HG02678 (cell line): ENCODE measurements at regions not wholly inside any gene's neighbourhood (a gene's known extent, or its start where the extent isn't known, plus 50 kb on each side); places are given as distances from the start of the nearest gene placed in this dataset.

Experiments used
- ATAC-seq: cut with Tn5 transposase; IDR thresholded peaks from one replicate; pipeline ENCODE4 v1.9.1; 2021; ENCODE audit warnings: mild to moderate bottlenecking, moderate library complexity; ENCODE audit not compliant: unreplicated experiment

DNA sequence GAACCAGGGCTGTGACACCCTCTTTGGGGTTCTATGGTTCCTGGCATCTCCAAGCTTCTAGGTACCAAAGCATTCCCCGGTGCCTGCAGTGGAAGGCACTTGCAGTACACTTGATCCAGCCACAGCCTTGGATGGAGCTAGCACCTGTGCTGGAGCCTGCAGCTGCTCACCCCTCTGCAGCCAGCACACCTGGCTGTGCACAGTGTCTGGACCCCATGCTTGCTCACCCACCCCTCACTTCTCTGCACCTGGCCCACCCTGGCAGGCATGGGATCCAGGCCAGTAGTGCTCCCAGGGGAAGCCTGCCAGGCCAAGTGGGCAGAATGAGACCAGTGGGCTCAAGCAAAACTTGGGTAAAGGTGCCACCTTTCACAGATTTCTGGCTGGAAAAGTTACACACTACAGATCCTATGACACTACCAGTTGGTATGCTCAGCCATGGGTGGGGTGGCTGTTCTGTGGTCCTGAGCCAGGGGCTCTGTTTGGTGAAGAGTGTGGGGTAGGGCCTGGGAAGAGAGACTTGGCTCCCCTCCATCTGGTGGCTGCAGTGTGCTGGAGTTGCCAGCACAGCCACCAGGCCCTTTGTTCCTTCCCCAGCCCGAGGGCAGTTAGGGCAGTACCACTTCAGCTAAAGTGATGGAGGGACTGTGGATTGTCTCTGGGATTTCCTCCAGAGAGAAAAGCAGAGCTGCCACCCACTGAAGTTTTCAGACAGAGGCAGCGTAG lies 157.8 kb upstream of the LRRC7 start:
- no peak for ATAC-seq

DNA sequence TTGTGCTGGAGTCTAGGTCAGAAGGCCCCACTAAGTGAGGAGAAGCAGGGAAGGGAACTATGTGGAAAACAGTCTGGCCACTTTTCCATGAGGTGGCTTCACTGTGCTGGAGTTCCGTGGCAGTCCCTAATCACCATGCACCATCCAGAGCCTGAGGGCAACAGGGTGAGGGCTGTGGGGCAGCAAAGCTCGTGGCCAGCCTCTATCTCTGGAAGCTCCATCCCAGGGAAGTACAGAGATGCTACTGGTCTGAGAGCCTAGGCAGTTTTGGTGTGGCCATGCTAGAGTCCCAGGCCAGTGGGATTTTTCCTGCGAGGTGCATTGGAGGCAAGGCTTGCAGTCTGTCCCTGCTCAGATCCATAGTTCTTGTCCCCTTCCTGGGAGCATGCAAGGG lies 157.3 kb upstream of the LRRC7 start:
- ATAC-seq, result no peak

DNA sequence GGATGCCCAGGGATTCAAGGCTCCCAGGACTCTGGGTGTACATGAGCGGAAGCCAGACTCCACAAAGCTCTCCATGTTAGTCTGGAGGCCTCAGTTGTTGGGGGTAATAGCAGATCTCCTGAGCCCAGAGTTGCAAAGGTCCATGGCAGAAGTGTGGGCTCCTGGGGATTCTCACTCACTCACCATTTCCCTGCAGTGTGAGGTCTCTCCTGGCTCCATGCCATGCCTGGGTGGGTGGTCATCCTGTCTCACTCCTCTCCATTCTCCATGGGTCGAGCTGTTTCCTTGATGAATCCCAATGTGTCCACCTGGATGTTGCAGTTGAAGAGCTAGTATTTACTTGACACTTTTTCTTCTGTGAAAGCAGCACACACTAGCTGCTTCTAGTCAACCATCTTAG lies 156.8 kb upstream of the LRRC7 start:
- no peak for ATAC-seq

DNA sequence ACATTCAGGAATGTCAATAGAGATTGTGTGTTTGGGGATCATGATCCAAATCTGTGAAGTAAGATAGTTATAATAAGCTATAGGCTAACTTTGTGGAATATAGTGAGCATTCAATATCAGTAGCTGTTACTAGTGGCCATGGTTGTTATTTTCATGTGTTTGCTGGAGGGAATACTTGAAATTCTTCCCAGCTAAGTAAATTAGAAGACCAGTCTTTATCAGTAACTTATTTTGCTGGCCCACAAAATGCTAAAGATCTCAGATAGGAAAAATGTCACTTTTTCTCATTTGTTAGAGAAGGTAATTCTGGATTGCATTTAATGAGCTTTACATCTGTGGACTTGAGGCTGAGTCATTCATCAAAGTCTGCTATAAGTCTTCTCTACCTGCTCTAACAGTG lies 156.1 kb upstream of the LRRC7 start:
- ATAC-seq, result no peak

DNA sequence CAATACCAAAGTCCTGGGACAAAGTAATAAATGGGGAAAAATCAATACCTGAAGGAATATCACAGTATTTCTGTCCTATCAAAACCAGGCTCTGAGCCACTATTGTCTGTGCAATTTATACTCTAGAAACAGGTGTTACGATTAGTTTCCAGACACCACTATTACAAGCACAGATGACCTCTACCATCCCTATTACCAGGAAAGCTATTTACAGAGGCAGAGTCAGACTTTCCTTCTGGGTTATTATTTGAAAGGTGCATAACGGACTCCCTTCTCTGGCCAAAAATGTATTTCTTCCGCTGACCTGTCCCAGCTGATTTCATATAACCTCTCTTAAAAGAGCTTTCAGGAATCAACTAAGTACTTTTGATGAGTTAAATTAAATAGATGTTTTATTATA lies 154.6 kb upstream of the LRRC7 start:
- no peak for ATAC-seq

DNA sequence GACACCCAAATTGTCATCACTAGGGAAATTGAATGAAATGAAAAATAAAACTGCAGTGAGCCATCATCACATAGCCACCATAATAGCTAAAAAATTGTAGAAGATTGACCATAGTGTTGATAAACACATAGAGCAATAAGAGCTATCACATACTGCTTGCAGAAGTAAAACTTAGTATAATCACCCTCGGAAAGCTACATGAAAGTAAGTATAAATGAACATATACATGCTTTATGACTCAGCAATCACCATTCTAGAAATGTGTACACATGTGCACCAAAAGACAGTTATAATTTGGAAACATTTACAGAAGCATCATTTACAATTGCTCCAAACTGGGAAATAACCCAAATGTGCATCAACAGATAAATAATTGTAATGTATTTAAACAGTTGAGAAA lies 153.1 kb upstream of the LRRC7 start:
- no peak for ATAC-seq

DNA sequence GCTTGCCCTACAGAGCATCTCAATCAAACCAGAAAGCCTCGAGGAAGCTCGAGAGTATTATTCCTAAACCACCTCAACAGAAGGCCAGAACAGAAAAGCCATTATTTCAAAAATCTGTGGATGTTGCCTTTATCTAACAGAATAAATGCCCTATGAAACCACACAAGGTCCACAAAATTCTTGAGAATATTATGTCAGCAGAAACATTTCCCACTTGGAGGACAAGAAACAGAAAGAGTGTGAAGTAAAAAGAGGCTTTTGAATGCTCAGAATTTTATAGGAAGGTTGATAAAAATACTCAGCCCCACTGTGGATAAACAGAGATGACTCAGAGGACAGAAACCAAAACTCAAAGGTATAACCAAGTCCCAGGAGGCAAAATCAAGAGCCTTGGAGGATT lies 146.4 kb upstream of the LRRC7 start:
- ATAC-seq, result no peak

DNA sequence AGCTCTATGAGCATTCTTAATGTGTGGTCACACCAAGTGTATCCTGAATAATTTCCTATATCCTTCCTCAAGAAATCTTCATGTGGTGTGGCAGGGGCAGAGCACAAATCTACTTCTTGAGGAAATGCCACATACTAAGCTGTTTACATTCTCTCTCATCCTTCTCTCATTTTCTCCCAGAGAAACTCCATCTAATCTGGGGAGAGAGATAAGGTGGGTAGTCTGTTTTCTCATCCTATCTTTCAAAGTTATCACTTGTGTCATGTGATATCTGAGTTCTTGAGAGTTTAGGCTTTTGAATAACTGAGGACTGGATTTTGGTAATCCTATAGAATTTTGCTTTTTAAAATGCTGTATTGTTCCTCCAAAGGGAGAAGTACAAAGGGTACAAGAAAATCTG lies 141.9 kb upstream of the LRRC7 start:
- ATAC-seq, result no peak

DNA sequence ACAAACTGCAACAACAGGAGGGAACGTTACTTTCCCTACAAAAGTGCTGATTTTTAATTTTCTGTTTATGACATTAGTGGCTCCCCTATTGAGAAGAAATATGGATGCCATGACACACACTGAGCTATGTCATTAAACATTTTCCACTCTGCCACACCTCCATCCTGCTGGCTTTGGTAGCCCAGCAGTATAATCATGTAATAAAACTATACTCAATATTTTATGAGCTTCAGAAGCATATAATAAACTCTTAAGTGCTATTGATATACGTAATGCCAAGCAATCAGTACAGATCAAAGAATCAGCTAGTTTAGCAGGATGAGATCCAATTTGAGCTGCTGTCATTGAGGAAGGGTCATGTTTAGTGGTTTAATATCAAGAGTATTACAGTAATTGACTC lies 141.3 kb upstream of the LRRC7 start:
- ATAC-seq, result no peak

DNA sequence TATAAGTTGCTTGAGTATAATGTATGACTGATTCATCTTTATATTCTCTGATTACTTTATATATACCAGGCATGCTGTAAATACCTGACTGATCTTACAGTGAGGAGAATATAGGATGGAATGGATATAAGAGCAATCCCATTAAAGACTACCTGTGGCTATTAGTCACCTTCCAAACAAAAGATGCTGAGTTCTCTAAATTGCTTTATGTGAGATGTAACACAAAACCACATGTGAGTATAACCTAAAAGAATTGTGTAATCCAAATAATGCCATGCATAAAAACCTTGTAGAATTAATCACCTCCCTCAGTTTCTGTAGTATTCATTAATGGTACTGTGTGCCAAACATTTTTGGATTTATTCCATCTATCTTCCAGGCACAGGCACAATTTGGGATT lies 134.6 kb upstream of the LRRC7 start:
- no peak for ATAC-seq

DNA sequence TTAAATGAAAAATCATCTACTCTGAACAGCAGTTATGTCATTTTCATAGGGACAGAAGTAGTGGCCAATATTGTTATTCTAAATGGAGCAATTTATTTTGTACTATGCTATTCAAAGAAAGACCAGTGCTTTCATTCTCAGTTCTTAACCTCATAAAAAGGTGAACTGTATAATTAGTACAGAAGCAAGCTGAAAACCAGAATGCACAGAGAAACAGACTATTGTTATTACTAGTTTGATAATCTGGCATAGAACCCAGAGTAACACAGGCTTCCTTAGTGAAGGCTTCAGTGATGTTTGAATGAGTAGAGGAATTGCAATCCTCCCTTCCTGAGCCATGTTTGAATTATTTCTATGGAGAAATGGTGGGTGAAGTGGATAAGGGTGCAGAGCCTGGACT lies 131.6 kb upstream of the LRRC7 start:
- no peak for ATAC-seq

DNA sequence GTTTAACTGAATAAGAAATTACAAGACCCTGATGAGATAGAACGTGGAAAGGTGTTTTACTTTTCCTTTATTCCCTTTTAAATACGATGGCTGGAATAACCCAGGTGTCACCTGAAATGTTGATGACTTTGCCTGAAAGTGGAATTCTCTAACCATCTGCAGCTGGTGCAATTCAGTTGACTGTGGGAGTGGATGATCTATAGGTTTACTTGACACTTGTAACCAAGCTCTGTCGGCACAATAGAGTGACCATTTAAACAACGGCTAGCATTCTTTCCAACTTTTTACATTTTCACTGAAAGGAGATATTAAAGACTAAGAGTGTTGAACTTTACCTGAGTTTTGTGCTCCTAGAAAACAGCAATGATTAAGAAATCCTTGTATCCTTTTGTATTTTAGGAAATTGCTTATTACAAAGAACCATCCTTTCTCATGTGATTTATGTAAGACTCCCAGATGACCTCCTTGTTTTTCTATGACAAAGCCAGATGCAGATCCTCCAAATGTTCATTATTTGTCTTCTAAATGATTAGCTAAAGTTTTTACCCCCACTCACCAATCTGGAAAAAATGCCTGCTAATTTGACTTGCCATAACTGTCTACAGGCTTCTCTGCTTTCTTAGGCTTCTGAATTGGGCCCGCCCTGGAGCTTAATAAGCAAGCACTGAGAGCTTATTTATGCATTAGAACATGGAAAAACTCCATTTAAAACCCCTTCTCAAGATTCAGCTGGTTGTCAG lies 129.5 kb upstream of the LRRC7 start:
- no peak for ATAC-seq

DNA sequence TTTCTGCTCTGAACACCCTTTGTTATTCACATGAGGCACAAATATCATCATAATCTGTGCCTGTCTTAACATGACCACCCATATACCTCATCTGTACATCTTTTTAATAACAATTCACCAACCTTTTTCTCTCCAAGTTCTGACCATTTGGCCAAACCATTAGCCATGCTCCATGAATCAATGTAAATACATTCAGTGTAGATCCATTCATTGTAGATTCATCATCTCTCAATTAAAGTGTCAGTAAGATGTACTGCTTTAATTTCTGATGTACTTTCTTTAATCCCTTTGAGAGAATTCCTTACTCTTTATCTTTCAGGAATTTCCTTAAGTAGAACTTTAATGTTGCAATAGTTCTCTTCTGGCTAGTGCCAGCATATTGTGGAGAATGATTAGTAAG lies 126.2 kb upstream of the LRRC7 start:
- no peak for ATAC-seq

DNA sequence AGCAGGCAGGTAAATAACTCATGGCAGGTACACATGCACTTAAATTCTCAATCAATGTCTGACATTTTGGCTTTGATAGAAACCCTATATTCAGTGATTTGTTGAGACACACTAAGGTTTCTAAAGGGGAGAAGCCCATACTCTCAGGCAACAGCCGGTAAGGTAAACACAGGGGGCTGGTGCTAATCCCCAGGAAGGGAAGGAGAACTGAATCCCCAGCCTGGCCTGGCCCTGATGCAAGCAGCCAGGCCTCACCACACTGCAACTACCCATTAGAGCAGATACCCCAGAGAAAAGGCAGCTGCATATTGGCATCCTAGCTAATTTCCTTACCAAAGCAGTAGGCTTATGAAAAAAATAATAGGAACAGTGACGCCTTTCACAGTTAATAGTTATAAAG lies 116.5 kb upstream of the LRRC7 start:
- no peak for ATAC-seq

DNA sequence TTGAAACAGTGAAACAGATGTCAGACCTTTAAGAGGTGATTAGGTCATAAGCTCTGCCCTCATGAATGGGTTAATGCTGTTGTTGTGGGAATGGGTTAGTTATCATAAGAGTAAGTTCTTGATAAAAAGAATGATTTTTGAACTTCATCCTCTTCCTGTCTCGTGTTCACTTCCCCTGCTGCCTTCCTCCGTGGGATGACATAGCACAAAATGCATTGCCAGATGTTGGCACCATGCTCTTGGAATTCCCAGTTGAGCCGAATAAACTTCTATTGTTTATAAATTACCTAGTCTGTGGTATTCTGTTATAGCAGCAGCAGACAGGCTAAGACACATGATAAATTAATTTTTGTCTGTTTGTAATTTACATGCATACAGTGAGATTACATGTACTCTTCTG lies 112.0 kb upstream of the LRRC7 start:
- ATAC-seq, result no peak

DNA sequence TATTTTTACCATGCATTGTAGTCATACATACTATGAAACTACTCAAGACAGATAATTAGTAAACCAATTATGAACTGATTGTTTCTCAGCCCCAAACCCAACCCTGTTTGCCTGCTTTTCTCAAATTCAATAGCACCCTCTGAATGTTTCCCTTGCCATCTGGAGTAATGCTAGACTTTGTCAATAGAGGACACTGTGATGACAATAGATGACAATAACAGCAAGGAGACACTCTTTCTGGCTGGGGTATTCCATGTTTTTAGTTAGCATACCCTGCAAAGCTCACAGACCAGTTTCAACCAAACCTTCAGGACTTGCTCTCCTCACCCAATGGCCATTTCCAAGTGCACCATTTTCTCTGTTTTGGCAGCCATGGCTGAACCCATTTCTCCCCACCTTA lies 108.5 kb upstream of the LRRC7 start:
- ATAC-seq, result no peak

DNA sequence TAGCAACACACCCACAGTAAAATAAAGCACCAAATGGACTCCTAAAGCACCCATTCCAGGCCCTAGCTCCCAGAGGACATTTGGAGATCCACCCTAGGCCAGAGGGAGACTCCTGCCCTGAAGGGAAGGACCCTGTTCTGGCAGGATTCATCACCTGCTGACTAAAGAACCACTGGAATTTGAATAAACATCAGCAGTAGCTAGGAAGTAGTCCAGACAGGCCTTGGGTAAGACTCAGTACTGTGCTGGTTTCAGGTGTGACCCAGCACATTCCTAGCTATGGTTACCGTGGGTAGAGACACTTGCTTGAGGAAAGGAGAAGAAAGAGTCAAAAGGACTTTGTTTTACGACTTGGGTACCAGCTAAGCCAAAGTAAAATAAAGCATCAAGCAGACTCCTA lies 92.7 kb upstream of the LRRC7 start:
- no peak for ATAC-seq

DNA sequence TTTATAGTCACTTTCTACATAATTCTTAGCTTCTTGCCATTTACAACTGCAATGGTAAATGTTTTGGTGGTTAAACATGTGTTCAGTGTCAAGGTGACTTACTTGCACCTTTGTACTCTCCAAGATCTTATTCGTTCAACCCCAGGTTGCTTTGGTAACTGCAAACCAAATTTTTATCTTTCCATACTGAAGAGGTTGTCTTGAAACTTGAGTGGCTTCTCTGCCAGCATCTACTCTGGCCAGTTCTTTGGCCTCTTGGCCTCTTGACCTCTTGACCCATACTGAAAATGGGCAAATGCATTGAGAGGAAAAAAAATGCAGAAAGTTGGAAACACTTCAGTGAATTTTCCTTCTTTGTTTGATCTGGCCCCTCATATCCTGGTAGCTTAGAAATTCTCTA lies 88.0 kb upstream of the LRRC7 start:
- ATAC-seq, result no peak

DNA sequence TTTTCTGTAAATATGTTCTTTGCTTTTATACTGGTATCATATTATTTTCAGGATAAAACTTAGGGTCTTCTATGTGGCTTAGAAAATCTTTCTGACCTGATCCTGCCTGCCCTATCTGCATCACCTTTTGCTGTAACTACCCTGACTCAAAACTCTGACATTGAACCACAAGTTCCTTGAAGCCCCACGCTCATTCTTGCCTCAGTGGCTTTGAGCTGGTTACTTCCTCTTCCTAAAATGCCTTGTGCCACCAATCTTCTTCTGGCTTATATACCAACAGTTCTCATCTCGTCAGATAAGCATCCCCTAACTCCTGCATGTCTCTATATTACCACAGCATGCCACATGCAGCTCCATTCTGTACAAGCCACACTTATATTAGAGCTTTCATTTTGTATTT lies 84.5 kb upstream of the LRRC7 start:
- ATAC-seq, result no peak

DNA sequence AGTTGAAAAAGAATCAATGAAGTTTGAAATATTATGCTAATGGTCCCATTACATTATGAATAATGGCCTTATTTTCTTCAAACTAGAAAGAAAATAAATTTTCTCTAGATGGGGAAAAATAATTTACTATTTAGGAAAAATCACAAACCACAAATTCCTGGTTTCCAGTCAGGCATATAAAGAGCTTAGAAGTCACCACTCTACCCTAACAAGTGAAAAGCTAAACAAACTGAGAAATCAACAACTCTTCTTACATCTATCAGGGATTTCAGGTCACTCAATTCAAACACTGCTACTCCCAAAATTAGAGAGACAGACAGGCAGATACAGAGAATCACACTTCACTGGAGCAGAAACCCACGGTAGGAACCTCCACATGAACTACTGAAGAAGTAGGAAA lies 82.1 kb upstream of the LRRC7 start:
- no peak for ATAC-seq

DNA sequence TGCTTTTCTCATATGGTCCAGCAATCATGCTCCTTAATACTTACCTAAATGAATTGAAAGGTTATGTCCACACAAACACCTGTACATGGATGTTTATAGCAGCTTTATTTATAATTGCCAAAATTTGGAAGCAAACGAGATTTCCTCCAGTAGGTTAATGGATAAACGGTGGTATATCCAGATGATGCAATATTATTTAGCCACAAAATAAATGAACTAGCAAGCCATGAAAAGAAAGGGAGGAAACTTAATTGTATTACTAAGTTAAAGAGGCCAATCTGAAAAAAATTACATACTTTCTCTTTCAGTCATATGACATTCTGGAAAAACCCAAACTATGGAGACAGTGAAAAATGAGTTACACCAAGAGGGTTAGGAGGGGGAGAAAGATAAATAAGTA lies 76.3 kb upstream of the LRRC7 start:
- ATAC-seq, result no peak

DNA sequence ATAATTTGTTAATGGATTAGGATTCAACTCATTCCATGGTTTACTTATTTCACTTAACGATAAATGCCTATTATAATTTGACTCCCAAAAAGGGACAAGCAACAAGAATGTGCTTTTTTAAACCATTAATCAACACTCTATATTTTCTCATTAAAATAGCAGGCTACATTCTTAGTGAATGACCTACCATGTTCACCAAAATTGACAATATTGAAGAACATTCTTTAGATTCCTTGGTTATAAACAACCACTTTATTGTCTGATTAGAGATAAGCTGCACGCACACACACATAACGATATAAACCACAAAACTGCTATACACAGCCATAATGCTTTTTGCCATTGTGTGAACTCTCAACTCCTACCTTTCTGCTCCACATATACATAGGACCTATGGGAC lies 75.4 kb upstream of the LRRC7 start:
- ATAC-seq, result no peak

DNA sequence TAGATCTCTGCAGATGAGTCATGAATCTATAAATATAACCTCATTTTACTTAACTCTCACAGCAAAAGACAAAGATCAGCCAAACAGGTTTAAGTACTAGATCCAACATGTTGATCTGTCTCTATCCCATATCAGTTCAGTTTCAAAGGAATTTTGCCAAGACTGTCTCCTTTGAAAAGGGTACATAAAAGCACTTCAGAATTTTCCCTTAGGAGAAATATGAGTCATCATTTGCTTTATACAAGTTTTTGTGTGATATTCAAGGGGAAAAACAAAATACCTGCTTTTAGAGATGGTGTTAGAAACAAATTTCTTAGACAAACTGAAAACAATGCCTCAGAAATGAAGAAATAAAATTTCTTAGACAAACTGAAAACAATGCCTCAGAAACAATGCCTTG lies 73.5 kb upstream of the LRRC7 start:
- no peak for ATAC-seq
